ENCODE measurements at regions not wholly inside any gene's neighbourhood (a gene's known extent, or its start where the extent isn't known, plus 50 kb on each side); places are given as distances from the start of the nearest gene placed in this dataset.

DNA sequence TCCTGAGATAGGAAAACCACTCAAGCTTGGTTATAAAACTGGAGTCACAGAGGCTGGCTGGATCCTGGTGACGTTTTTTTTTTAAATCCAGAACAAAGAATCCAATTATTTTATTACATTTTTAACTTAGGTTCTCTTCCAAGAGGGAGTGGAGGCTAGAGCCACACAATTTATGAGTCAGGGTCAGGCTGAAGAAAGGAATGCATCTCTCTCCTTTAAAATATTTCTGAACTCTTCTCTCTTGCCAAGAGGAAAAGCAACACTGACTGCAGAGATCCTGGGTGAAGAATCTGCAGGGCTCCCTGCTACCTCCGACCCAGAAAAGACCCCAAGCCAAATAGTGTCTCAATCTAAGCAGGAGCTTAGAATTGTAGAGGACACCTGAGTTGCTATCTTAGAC, 88.5 kb upstream of the SSTR4 start:
- TF ChIP-seq, protein P1, sequence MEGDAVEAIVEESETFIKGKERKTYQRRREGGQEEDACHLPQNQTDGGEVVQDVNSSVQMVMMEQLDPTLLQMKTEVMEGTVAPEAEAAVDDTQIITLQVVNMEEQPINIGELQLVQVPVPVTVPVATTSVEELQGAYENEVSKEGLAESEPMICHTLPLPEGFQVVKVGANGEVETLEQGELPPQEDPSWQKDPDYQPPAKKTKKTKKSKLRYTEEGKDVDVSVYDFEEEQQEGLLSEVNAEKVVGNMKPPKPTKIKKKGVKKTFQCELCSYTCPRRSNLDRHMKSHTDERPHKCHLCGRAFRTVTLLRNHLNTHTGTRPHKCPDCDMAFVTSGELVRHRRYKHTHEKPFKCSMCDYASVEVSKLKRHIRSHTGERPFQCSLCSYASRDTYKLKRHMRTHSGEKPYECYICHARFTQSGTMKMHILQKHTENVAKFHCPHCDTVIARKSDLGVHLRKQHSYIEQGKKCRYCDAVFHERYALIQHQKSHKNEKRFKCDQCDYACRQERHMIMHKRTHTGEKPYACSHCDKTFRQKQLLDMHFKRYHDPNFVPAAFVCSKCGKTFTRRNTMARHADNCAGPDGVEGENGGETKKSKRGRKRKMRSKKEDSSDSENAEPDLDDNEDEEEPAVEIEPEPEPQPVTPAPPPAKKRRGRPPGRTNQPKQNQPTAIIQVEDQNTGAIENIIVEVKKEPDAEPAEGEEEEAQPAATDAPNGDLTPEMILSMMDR (IDR thresholded peaks at IDR 0.05), result no peak
- no peak for TF ChIP-seq EP300 (IDR thresholded peaks at IDR 0.05)
